ENCODE measurements at regions not wholly inside any gene's neighbourhood (a gene's known extent, or its start where the extent isn't known, plus 50 kb on each side); places are given as distances from the start of the nearest gene placed in this dataset.
"Not testable (repeated sequence)": the region's sequence is repeated elsewhere in the genome, so short reads cannot be mapped to it uniquely, and the experiment has no call there.

DNA sequence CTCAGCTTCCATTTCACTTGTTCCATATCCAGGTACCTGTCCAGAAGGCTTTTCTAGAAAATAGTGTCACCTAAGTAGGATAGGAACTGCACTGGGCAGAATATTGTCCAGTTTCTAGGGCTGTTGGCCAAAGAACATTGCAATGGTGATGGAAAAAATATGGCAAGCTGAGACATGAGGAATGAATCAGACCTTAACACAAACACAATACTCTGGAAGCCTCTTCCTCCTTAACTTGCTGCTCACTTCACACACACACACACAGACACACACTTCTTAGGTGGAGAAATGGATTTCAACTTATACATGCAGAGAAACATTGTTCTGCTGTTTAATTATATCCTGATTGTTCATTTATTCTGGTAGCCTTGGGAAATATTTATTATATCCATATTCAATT lies 203.0 kb upstream of the RGS17 start:
- H3K79me1 ChIP-seq (ENCODE audit: insufficient read depth, low read depth, low read length, poor library complexity, severe bottlenecking): no peaks in the 10 kb centered on the region
- no peak overlapping the region for H3K4me2 ChIP-seq (ENCODE audit: insufficient read depth, insufficient read length, low read length)
- no peak overlapping the region for H3K23ac ChIP-seq (ENCODE audit: insufficient read length, low read depth, low read length)
- no peak overlapping the region for H2BK120ac ChIP-seq (ENCODE audit: low read depth, low read length, poor library complexity, severe bottlenecking)
- no peaks in the 10 kb centered on the region for H3K27me3 ChIP-seq (ENCODE audit: insufficient read depth, low read length)
- no peaks in the 10 kb centered on the region for H3K4me1 ChIP-seq (ENCODE audit: insufficient read depth, low read length)
- no peak overlapping the region for H3K4ac ChIP-seq (ENCODE audit: low read depth, low read length)
- no peak overlapping the region for H3K18ac ChIP-seq (ENCODE audit: insufficient read length, low read depth, low read length)
- H2BK20ac ChIP-seq (ENCODE audit: low read depth, low read length, poor library complexity, severe bottlenecking): no peak overlapping the region
- H3K56ac ChIP-seq (ENCODE audit: insufficient read length, low read depth, low read length): no peak overlapping the region
- peaks cover 13 to 19% of the 10 kb centered on the region in 2 experiments for H3K9me3 Mint-ChIP-seq
- H2BK15ac ChIP-seq (ENCODE audit: low read depth, low read length): no peak overlapping the region
- H2AFZ ChIP-seq (ENCODE audit: low read length): no peak overlapping the region
- H3K14ac ChIP-seq (ENCODE audit: insufficient read depth, low read length): no peak overlapping the region
- no peaks in the 10 kb centered on the region for H3K23me2 ChIP-seq (ENCODE audit: insufficient read length, low read depth, low read length, poor library complexity, severe bottlenecking)
- no peak overlapping the region for H3K27ac ChIP-seq (ENCODE audit: insufficient read length, low read depth, low read length)
- no peak overlapping the region for H3K27ac Mint-ChIP-seq
- no peaks in the 10 kb centered on the region for H3K4me1 Mint-ChIP-seq
- TF ChIP-seq, protein P1, sequence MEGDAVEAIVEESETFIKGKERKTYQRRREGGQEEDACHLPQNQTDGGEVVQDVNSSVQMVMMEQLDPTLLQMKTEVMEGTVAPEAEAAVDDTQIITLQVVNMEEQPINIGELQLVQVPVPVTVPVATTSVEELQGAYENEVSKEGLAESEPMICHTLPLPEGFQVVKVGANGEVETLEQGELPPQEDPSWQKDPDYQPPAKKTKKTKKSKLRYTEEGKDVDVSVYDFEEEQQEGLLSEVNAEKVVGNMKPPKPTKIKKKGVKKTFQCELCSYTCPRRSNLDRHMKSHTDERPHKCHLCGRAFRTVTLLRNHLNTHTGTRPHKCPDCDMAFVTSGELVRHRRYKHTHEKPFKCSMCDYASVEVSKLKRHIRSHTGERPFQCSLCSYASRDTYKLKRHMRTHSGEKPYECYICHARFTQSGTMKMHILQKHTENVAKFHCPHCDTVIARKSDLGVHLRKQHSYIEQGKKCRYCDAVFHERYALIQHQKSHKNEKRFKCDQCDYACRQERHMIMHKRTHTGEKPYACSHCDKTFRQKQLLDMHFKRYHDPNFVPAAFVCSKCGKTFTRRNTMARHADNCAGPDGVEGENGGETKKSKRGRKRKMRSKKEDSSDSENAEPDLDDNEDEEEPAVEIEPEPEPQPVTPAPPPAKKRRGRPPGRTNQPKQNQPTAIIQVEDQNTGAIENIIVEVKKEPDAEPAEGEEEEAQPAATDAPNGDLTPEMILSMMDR (conservative IDR thresholded peaks at IDR 0.05): no peak
- H3K27me3 Mint-ChIP-seq (ENCODE audit: low read depth): no peaks in the 10 kb centered on the region
- H4K8ac ChIP-seq (replicated peaks; ENCODE audit: insufficient read length, low read depth, low read length): no peak overlapping the region
- H2BK12ac ChIP-seq (ENCODE audit: insufficient read length, low read depth, low read length): no peak overlapping the region
- no peak overlapping the region for H3K4me3 Mint-ChIP-seq
- DNase-seq: no peak
- no peak overlapping the region for H4K5ac ChIP-seq (ENCODE audit: insufficient read length, low read depth, low read length)
- H3K9ac ChIP-seq (ENCODE audit: extremely low read depth, insufficient read length, low read length): no peak overlapping the region
- peaks cover 0 to 11% (median 8%) of the 10 kb centered on the region in 3 experiments; a peak in 3 of 7 replicates for H3K36me3 Mint-ChIP-seq (ENCODE audit: insufficient read depth in 1 of 3, low read depth in 3 of 3)
- H2AK5ac ChIP-seq (ENCODE audit: insufficient read length, low read length): no peak overlapping the region
- H3K9me3 ChIP-seq (ENCODE audit: control insufficient read depth, low read depth, low read length): no peaks in the 10 kb centered on the region
- H3T11ph ChIP-seq (ENCODE audit: low read length): no peak overlapping the region
- H4K20me1 ChIP-seq (ENCODE audit: control insufficient read depth, insufficient read depth, insufficient read length): no peaks in the 10 kb centered on the region
- H4K91ac ChIP-seq (ENCODE audit: insufficient read length, low read depth, low read length): no peak overlapping the region
- no peaks in the 10 kb centered on the region for H3K79me2 ChIP-seq (ENCODE audit: insufficient read depth, low read length)
- no peak overlapping the region for H2BK5ac ChIP-seq (ENCODE audit: insufficient read length, low read length)

GRCh38 chr6:153331221-153331620 lies 200.1 kb upstream of the RGS17 start:
- H4K20me1 ChIP-seq (ENCODE audit: control insufficient read depth, insufficient read depth, insufficient read length); H2AK5ac ChIP-seq (ENCODE audit: insufficient read length, low read length); H3K27ac ChIP-seq (ENCODE audit: insufficient read length, low read depth, low read length); H3K9ac ChIP-seq (ENCODE audit: extremely low read depth, insufficient read length, low read length); H3K79me2 ChIP-seq (ENCODE audit: insufficient read depth, low read length); H3K27me3 Mint-ChIP-seq (ENCODE audit: low read depth); H3K79me1 ChIP-seq (ENCODE audit: insufficient read depth, low read depth, low read length, poor library complexity, severe bottlenecking); H3K9me3 Mint-ChIP-seq; H3K27ac Mint-ChIP-seq; H2BK120ac ChIP-seq (ENCODE audit: low read depth, low read length, poor library complexity, severe bottlenecking); H2BK15ac ChIP-seq (ENCODE audit: low read depth, low read length); H3K18ac ChIP-seq (ENCODE audit: insufficient read length, low read depth, low read length); H2AFZ ChIP-seq (ENCODE audit: low read length); H3K23me2 ChIP-seq (ENCODE audit: insufficient read length, low read depth, low read length, poor library complexity, severe bottlenecking); H3K27me3 ChIP-seq (ENCODE audit: insufficient read depth, low read length); DNase-seq; H3K36me3 Mint-ChIP-seq (ENCODE audit: insufficient read depth in 1 of 3, low read depth in 3 of 3); H4K91ac ChIP-seq (ENCODE audit: insufficient read length, low read depth, low read length); H3K4me2 ChIP-seq (ENCODE audit: insufficient read depth, insufficient read length, low read length); H3K14ac ChIP-seq (ENCODE audit: insufficient read depth, low read length); H3K23ac ChIP-seq (ENCODE audit: insufficient read length, low read depth, low read length); H3K4me1 ChIP-seq (ENCODE audit: insufficient read depth, low read length); H2BK20ac ChIP-seq (ENCODE audit: low read depth, low read length, poor library complexity, severe bottlenecking); H3K4me3 Mint-ChIP-seq; H3K9me3 ChIP-seq (ENCODE audit: control insufficient read depth, low read depth, low read length); H3K4ac ChIP-seq (ENCODE audit: low read depth, low read length); H2BK5ac ChIP-seq (ENCODE audit: insufficient read length, low read length); H4K8ac ChIP-seq (replicated peaks; ENCODE audit: insufficient read length, low read depth, low read length); H3T11ph ChIP-seq (ENCODE audit: low read length); H3K4me1 Mint-ChIP-seq; H2BK12ac ChIP-seq (ENCODE audit: insufficient read length, low read depth, low read length); H3K56ac ChIP-seq (ENCODE audit: insufficient read length, low read depth, low read length); H4K5ac ChIP-seq (ENCODE audit: insufficient read length, low read depth, low read length): not testable (repeated sequence)
